WTC11 (cell line): ENCODE measurements at regions not wholly inside any gene's neighbourhood (a gene's known extent, or its start where the extent isn't known, plus 50 kb on each side); places are given as distances from the start of the nearest gene placed in this dataset.

Experiments used
- ATAC-seq: fragments of 200-7000 bp; cut with Tn5 transposase; 2 replicates; pipeline ENCODE4 v1.10.0; 2021; ENCODE audit warnings: mild to moderate bottlenecking, moderate library complexity
- CTCF ChIA-PET: fragments of 300-600 bp; sonication (Branson Sonifier 250); formaldehyde crosslinking; loops from one replicate; lab custom pipeline; 2021; ENCODE audit warnings: antibody characterized with exemption; lab: Charles Lee
- POLR2A ChIA-PET: fragments of 350-600 bp; sonication (Branson Sonifier 250); formaldehyde crosslinking; loops from one replicate; lab custom pipeline; 2021; ENCODE audit warnings: antibody characterized with exemption; lab: Charles Lee
- DNase-seq: peaks from one replicate; pipeline ENCODE4 v3.0.0; 2021; ENCODE audit warnings: low spot score
- H3K27ac Mint-ChIP-seq: 2 replicates; pipeline ENCODE4 v1.8.0; 2021; ENCODE audit warnings: mixed read lengths
- H3K27me3 Mint-ChIP-seq: 2 replicates; pipeline ENCODE4 v1.8.0; 2021; ENCODE audit warnings: low read depth, mild to moderate bottlenecking, moderate library complexity, mixed read lengths
- H3K36me3 Mint-ChIP-seq: 2 replicates; pipeline ENCODE4 v1.8.0; 2021; ENCODE audit warnings: mixed read lengths
- H3K4me1 Mint-ChIP-seq: 2 replicates; pipeline ENCODE4 v1.8.0; 2022; ENCODE audit warnings: mixed read lengths
- H3K4me3 Mint-ChIP-seq: 2 replicates; pipeline ENCODE4 v1.8.0; 2021; ENCODE audit warnings: mild to moderate bottlenecking, moderate library complexity, mixed read lengths
- H3K9me3 Mint-ChIP-seq: 2 replicates; pipeline ENCODE4 v1.8.0; 2021; ENCODE audit warnings: mixed read lengths
- EMX1 ChIP-seq: fragments of 250-450 bp; sonication (Bioruptor Pico); IDR thresholded peaks from 2 replicates; pipeline ENCODE4 v1.8.0; 2021; ENCODE audit warnings: mild to moderate bottlenecking
- ESRRA ChIP-seq: sonication (generic); formaldehyde crosslinking; IDR thresholded peaks from 2 replicates; pipeline ENCODE4 v1.8.1; 2022; ENCODE audit warnings: mild to moderate bottlenecking, missing genetic modification reagents, borderline replicate concordance
- ETV6 ChIP-seq: sonication (generic); formaldehyde crosslinking; IDR thresholded peaks from 2 replicates; pipeline ENCODE4 v1.8.1; 2022; ENCODE audit warnings: mild to moderate bottlenecking, missing genetic modification reagents
- FOXJ3 ChIP-seq: sonication (generic); formaldehyde crosslinking; IDR thresholded peaks from 2 replicates; pipeline ENCODE4 v1.9.0; 2021; ENCODE audit warnings: missing genetic modification reagents, mild to moderate bottlenecking, borderline replicate concordance
- IRF1 ChIP-seq: sonication (generic); formaldehyde crosslinking; IDR thresholded peaks from 2 replicates; pipeline ENCODE4 v1.8.0; 2023; ENCODE audit warnings: missing genetic modification reagents
- SOX15 ChIP-seq: fragments of 250-450 bp; sonication (Bioruptor Pico); IDR thresholded peaks from 2 replicates; pipeline ENCODE4 v1.9.0; 2021; ENCODE audit warnings: mild to moderate bottlenecking
- STAT6 ChIP-seq: sonication (generic); formaldehyde crosslinking; conservative IDR thresholded peaks from 2 replicates; pipeline ENCODE4 v1.8.1; 2023; ENCODE audit warnings: mild to moderate bottlenecking, low read depth, missing genetic modification reagents, moderate library complexity
- USF2 ChIP-seq: sonication (generic); formaldehyde crosslinking; IDR thresholded peaks from 2 replicates; pipeline ENCODE4 v1.8.1; 2023; ENCODE audit warnings: mild to moderate bottlenecking, missing genetic modification reagents, moderate library complexity
- ZNF138 ChIP-seq: sonication (generic); formaldehyde crosslinking; conservative IDR thresholded peaks from 2 replicates; pipeline ENCODE4 v1.8.1; 2022; ENCODE audit warnings: mild to moderate bottlenecking, moderate library complexity, missing genetic modification reagents
- ZNF219 ChIP-seq: sonication (generic); formaldehyde crosslinking; IDR thresholded peaks from 2 replicates; pipeline ENCODE4 v1.8.0; 2023; ENCODE audit warnings: missing genetic modification reagents, mild to moderate bottlenecking, borderline replicate concordance
- ZNF396 ChIP-seq: fragments of 250-450 bp; sonication (Bioruptor Pico); IDR thresholded peaks from 2 replicates; pipeline ENCODE4 v1.8.0; 2021; ENCODE audit warnings: mild to moderate bottlenecking, moderate library complexity, borderline replicate concordance
- ZNF416 ChIP-seq: fragments of 250-450 bp; sonication (Bioruptor Pico); IDR thresholded peaks from 2 replicates; pipeline ENCODE4 v1.9.0; 2021; ENCODE audit warnings: mild to moderate bottlenecking, inconsistent platforms
- ZNF512 ChIP-seq: sonication (generic); formaldehyde crosslinking; IDR thresholded peaks from 2 replicates; pipeline ENCODE4 v1.8.1; 2022; ENCODE audit warnings: missing genetic modification reagents, borderline replicate concordance
- TF ChIP-seq, protein P1 (sequence below): fragments of 250-450 bp; sonication (Bioruptor Pico); IDR thresholded peaks from 2 replicates; pipeline ENCODE4 v1.9.0; 2021; ENCODE audit warnings: mild to moderate bottlenecking
- TF ChIP-seq, protein P2 (sequence below): sonication (generic); formaldehyde crosslinking; IDR thresholded peaks from 2 replicates; pipeline ENCODE4 v1.8.0; 2022; ENCODE audit warnings: mild to moderate bottlenecking, missing genetic modification reagents

- TF ChIP-seq FOXJ3 (CRISPR knock-in tag) (no peak), ZNF219 (no peak)
- TF ChIP-seq, protein P1, sequence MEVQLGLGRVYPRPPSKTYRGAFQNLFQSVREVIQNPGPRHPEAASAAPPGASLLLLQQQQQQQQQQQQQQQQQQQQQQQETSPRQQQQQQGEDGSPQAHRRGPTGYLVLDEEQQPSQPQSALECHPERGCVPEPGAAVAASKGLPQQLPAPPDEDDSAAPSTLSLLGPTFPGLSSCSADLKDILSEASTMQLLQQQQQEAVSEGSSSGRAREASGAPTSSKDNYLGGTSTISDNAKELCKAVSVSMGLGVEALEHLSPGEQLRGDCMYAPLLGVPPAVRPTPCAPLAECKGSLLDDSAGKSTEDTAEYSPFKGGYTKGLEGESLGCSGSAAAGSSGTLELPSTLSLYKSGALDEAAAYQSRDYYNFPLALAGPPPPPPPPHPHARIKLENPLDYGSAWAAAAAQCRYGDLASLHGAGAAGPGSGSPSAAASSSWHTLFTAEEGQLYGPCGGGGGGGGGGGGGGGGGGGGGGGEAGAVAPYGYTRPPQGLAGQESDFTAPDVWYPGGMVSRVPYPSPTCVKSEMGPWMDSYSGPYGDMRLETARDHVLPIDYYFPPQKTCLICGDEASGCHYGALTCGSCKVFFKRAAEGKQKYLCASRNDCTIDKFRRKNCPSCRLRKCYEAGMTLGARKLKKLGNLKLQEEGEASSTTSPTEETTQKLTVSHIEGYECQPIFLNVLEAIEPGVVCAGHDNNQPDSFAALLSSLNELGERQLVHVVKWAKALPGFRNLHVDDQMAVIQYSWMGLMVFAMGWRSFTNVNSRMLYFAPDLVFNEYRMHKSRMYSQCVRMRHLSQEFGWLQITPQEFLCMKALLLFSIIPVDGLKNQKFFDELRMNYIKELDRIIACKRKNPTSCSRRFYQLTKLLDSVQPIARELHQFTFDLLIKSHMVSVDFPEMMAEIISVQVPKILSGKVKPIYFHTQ (CRISPR knock-in tag), result no peak
- TF ChIP-seq, all 79 proteins: peak for 0
These were observed 135.7 kb upstream of the IL12A start (continued) for GRCh38 chr3:159852821-159853505.

- H3K9me3 Mint-ChIP-seq, result peaks cover 12% of the 10 kb centered on the region
- H3K36me3 Mint-ChIP-seq, result peaks cover 10% of the 10 kb centered on the region
- ChIA-PET POLR2A (no interaction called here), CTCF (interaction anchor here (1.4 to 2.1 kb wide), 3 partner anchors 25 to 135 kb away, joined by 5 to 11 read pairs (median 9); partner anchors contain the start of gene IL12A)
- no peak overlapping the region for H3K4me3 Mint-ChIP-seq
- ATAC-seq (no peak), DNase-seq (no peak)
- peaks cover 41% of the 10 kb centered on the region for H3K4me1 Mint-ChIP-seq
- TF ChIP-seq IRF1, result no peak
- TF ChIP-seq ZNF416, result no peak
- TF ChIP-seq, all 79 proteins: peak for 0
- H3K27me3 Mint-ChIP-seq, result no peaks in the 10 kb centered on the region
- no peak overlapping the region for H3K27ac Mint-ChIP-seq
These were observed 135.2 kb upstream of the IL12A start for GRCh38 chr3:159853506-159853864.

DNA sequence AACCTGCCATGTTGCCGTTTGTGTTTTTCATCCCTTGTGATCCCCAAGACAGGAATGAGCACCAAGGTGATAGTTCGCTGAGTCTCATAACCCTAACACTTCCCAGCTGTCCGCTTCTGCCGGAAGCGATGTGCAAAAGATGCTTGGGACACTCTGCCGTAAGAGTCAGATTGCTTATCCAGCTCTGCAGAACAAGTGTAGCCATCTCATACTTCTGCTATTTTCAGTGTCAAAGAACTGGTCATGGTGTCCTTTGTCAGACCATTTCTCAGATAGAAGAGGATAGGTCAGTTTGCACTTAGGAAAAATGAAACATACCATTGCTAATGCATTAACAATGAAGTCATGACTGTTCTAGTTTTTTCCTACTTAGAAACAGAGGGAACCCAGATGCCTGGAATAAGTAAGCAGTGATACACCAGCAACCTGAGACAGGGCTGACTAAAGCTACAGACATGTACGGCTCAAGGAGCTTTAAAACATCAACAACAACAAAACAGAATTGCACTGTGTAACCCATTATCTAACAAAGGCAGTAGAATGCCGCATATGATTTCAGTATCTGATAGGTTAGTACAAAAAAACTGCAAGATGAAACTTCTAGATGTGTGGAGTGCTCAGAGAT lies 134.0 kb upstream of the IL12A start:
- no peak for TF ChIP-seq ZNF138 (CRISPR knock-in tag)
- no peak for TF ChIP-seq SOX15 (CRISPR knock-in tag)
- no peak for TF ChIP-seq STAT6 (CRISPR knock-in tag)
- no peak for TF ChIP-seq USF2 (CRISPR knock-in tag)
- no peak for TF ChIP-seq ESRRA (CRISPR knock-in tag)
- TF ChIP-seq ZNF396 (CRISPR knock-in tag), result no peak
- TF ChIP-seq EMX1 (CRISPR knock-in tag), result no peak
- TF ChIP-seq, protein P2, sequence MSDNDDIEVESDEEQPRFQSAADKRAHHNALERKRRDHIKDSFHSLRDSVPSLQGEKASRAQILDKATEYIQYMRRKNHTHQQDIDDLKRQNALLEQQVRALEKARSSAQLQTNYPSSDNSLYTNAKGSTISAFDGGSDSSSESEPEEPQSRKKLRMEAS, result no peak
- TF ChIP-seq ETV6, result no peak
- TF ChIP-seq ZNF512 (CRISPR knock-in tag), result no peak
- peak overlapping the region; percentile 36; the same call in 1 of the 2 replicates for H3K27ac Mint-ChIP-seq
- DNase-seq (no peak), ATAC-seq (no peak)
- H3K4me3 Mint-ChIP-seq, result no peak overlapping the region
- H3K27me3 Mint-ChIP-seq, result no peaks in the 10 kb centered on the region
- H3K36me3 Mint-ChIP-seq, result peaks cover 6% of the 10 kb centered on the region
- H3K9me3 Mint-ChIP-seq, result peaks cover 8% of the 10 kb centered on the region; the same call in 1 of the 2 replicates
- H3K4me1 Mint-ChIP-seq, result peaks cover 44% of the 10 kb centered on the region
- POLR2A ChIA-PET, result no interaction called here
- CTCF ChIA-PET, result no interaction called here
